HEK293 (cell line): ENCODE measurements at regions not wholly inside any gene's neighbourhood (a gene's known extent, or its start where the extent isn't known, plus 50 kb on each side); places are given as distances from the start of the nearest gene placed in this dataset.

Experiments used
- CTCF ChIA-PET: fragments of 350-600 bp; formaldehyde crosslinking; extraction: SDS; loops from one replicate; lab custom pipeline; 2021; ENCODE audit warnings: antibody characterized with exemption; lab: Yijun Ruan, JAX
- POLR2A ChIA-PET: fragments of 300-600 bp; formaldehyde crosslinking; extraction: SDS; loops from one replicate; lab custom pipeline; 2020; ENCODE audit warnings: antibody characterized with exemption, inconsistent platforms; lab: Yijun Ruan, JAX
- H3K27ac ChIP-seq: fragments of 200-500 bp; sonication (Bioruptor generic); 2 replicates; pipeline ENCODE4 v1.5.1; 2014; ENCODE audit warnings: low read depth, low read length, control low read depth, inconsistent platforms; ENCODE audit errors: extremely low read depth
- H3K36me3 ChIP-seq, 2 experiments: fragments of 200-500 bp in 1 of 2; sonication (Bioruptor generic) in 1 of 2; 1 replicate in 1 of 2; 2 replicates in 1 of 2; pipeline ENCODE4 v1.5.1; 2014 to 2017; ENCODE audit warnings: inconsistent platforms in 2 of 2, low read length in 2 of 2; ENCODE audit not compliant: control insufficient read depth in 2 of 2, insufficient read depth in 1 of 2
- H3K4me1 ChIP-seq: fragments of 200-500 bp; sonication (Bioruptor generic); 2 replicates; pipeline ENCODE4 v1.5.1; 2014; ENCODE audit warnings: mild to moderate bottlenecking, low read length, inconsistent platforms; ENCODE audit not compliant: control insufficient read depth, insufficient read depth
- H3K4me3 ChIP-seq: 2 replicates; pipeline ENCODE4 v1.5.1; 2011; ENCODE audit warnings: low read depth, mild to moderate bottlenecking, control low read depth, low read length, moderate library complexity
- H3K9me3 ChIP-seq: fragments of 200-500 bp; sonication (Bioruptor generic); 2 replicates; pipeline ENCODE4 v1.5.1; 2014; ENCODE audit warnings: low read depth, low read length, inconsistent platforms; ENCODE audit not compliant: control insufficient read depth, insufficient read depth
- FEZF1 ChIP-seq: fragments of 450-650 bp; formaldehyde crosslinking; IDR thresholded peaks from 2 replicates; pipeline ENCODE4 v1.5.1; 2016; ENCODE audit warnings: missing biosample characterization, missing genetic modification characterization
- HOXA7 ChIP-seq: sonication (generic); formaldehyde crosslinking; IDR thresholded peaks from 2 replicates; pipeline ENCODE4 v1.8.1; 2022; ENCODE audit warnings: missing genetic modification reagents, borderline replicate concordance
- KLF9 ChIP-seq: fragments of 450-650 bp; formaldehyde crosslinking; IDR thresholded peaks from 2 replicates; pipeline ENCODE4 v1.5.1; 2016; ENCODE audit warnings: missing biosample characterization, missing genetic modification characterization, low read depth
- OSR2 ChIP-seq: fragments of 450-650 bp; formaldehyde crosslinking; IDR thresholded peaks from 2 replicates; pipeline ENCODE4 v1.5.1; 2016; ENCODE audit warnings: missing biosample characterization, missing genetic modification characterization
- OVOL3 ChIP-seq: fragments of 450-650 bp; formaldehyde crosslinking; IDR thresholded peaks from 2 replicates; pipeline ENCODE4 v1.5.1; 2016; ENCODE audit warnings: missing biosample characterization, missing genetic modification characterization
- PRDM1 ChIP-seq: fragments of 450-650 bp; formaldehyde crosslinking; IDR thresholded peaks from 2 replicates; pipeline ENCODE4; 2016; ENCODE audit warnings: missing biosample characterization, missing genetic modification characterization
- REST ChIP-seq: fragments of 450-650 bp; formaldehyde crosslinking; IDR thresholded peaks from 2 replicates; pipeline ENCODE4 v1.5.1; 2016; ENCODE audit warnings: missing biosample characterization, missing genetic modification characterization
- ZBTB48 ChIP-seq: fragments of 450-650 bp; formaldehyde crosslinking; IDR thresholded peaks from 2 replicates; pipeline ENCODE4 v1.5.1; 2016; ENCODE audit warnings: missing biosample characterization, missing genetic modification characterization
- ZNF175 ChIP-seq: fragments of 450-650 bp; formaldehyde crosslinking; IDR thresholded peaks from 2 replicates; pipeline ENCODE4 v1.5.1; 2016; ENCODE audit warnings: missing biosample characterization, missing genetic modification characterization
- ZNF248 ChIP-seq: fragments of 450-650 bp; formaldehyde crosslinking; IDR thresholded peaks from 2 replicates; pipeline ENCODE4 v1.5.1; 2017; ENCODE audit warnings: missing biosample characterization, missing genetic modification characterization
- ZNF423 ChIP-seq: fragments of 450-650 bp; formaldehyde crosslinking; IDR thresholded peaks from 2 replicates; pipeline ENCODE4 v1.5.1; 2016; ENCODE audit warnings: missing biosample characterization, missing genetic modification characterization
- ZNF514 ChIP-seq: fragments of 450-650 bp; formaldehyde crosslinking; IDR thresholded peaks from 2 replicates; pipeline ENCODE4 v1.5.1; 2016; ENCODE audit warnings: missing biosample characterization, missing genetic modification characterization
- ZNF560 ChIP-seq: fragments of 450-650 bp; formaldehyde crosslinking; IDR thresholded peaks from 2 replicates; pipeline ENCODE4 v1.5.1; 2017; ENCODE audit warnings: missing biosample characterization, missing genetic modification characterization, borderline replicate concordance
- ZNF621 ChIP-seq: fragments of 450-650 bp; formaldehyde crosslinking; IDR thresholded peaks from 2 replicates; pipeline ENCODE4 v1.5.1; 2017; ENCODE audit warnings: missing biosample characterization, missing genetic modification characterization
- ZNF664 ChIP-seq: fragments of 450-650 bp; formaldehyde crosslinking; IDR thresholded peaks from 2 replicates; pipeline ENCODE4 v1.5.1; 2016; ENCODE audit warnings: missing biosample characterization, missing genetic modification characterization
- ZNF670 ChIP-seq: fragments of 450-650 bp; formaldehyde crosslinking; IDR thresholded peaks from 2 replicates; pipeline ENCODE4 v1.5.1; 2016; ENCODE audit warnings: missing biosample characterization, missing genetic modification characterization, low read depth
- ZNF747 ChIP-seq: fragments of 450-650 bp; formaldehyde crosslinking; IDR thresholded peaks from 2 replicates; pipeline ENCODE4 v1.5.1; 2016; ENCODE audit warnings: missing biosample characterization, missing genetic modification characterization
- ZNF76 ChIP-seq: fragments of 450-650 bp; formaldehyde crosslinking; IDR thresholded peaks from 2 replicates; pipeline ENCODE4; 2016; ENCODE audit warnings: low read depth, missing biosample characterization, missing genetic modification characterization, borderline replicate concordance
- TF ChIP-seq, protein P1 (sequence below): fragments of 450-650 bp; formaldehyde crosslinking; conservative IDR thresholded peaks from 2 replicates; pipeline ENCODE4 v1.5.1; 2016; ENCODE audit warnings: low read depth, missing biosample characterization, missing genetic modification characterization
- TF ChIP-seq, protein P2 (sequence below): fragments of 450-650 bp; formaldehyde crosslinking; IDR thresholded peaks from 2 replicates; pipeline ENCODE4 v1.5.1; 2016; ENCODE audit warnings: missing biosample characterization, missing genetic modification characterization, borderline replicate concordance
- TF ChIP-seq, protein P3 (sequence below): fragments of 450-650 bp; formaldehyde crosslinking; IDR thresholded peaks from 2 replicates; pipeline ENCODE4 v1.5.1; 2016; ENCODE audit warnings: missing biosample characterization, missing genetic modification characterization

DNA sequence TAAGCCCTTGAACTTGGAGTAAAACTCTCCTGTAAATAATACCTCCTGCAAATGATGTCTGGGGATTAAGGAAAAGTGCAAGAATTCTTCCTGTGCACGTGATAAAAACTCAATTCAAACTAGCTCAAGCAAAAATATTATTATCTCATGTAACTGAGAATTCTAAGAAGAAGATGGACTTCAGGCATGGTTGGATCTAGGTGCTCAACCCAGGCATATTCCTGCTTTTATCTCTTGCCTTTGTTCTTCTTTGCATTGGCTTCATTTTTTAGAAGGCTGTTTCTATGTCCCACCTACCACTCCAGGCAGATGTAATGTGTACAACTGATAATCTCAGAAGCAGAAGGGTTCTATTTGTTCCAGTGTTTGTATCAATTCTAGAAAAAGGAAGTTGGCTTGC, 95.8 kb downstream of the DACT2 start (continued):
- no peak for TF ChIP-seq KLF9 (tag by site-specific recombination)
- no peak for TF ChIP-seq PRDM1
- TF ChIP-seq OSR2 (tag by site-specific recombination), result no peak
- no peak for TF ChIP-seq ZNF423
- TF ChIP-seq, protein P1, sequence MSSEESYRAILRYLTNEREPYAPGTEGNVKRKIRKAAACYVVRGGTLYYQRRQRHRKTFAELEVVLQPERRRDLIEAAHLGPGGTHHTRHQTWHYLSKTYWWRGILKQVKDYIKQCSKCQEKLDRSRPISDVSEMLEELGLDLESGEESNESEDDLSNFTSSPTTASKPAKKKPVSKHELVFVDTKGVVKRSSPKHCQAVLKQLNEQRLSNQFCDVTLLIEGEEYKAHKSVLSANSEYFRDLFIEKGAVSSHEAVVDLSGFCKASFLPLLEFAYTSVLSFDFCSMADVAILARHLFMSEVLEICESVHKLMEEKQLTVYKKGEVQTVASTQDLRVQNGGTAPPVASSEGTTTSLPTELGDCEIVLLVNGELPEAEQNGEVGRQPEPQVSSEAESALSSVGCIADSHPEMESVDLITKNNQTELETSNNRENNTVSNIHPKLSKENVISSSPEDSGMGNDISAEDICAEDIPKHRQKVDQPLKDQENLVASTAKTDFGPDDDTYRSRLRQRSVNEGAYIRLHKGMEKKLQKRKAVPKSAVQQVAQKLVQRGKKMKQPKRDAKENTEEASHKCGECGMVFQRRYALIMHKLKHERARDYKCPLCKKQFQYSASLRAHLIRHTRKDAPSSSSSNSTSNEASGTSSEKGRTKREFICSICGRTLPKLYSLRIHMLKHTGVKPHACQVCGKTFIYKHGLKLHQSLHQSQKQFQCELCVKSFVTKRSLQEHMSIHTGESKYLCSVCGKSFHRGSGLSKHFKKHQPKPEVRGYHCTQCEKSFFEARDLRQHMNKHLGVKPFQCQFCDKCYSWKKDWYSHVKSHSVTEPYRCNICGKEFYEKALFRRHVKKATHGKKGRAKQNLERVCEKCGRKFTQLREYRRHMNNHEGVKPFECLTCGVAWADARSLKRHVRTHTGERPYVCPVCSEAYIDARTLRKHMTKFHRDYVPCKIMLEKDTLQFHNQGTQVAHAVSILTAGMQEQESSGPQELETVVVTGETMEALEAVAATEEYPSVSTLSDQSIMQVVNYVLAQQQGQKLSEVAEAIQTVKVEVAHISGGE (tag by site-specific recombination), result no peak
- TF ChIP-seq ZNF76 (tag by site-specific recombination), result no peak
- TF ChIP-seq ZNF175 (tag by site-specific recombination), result no peak
- no peak for TF ChIP-seq ZNF747 (tag by site-specific recombination)
- no peak for TF ChIP-seq ZNF560

- CTCF ChIA-PET, result interaction anchor here (1.5 to 1.9 kb wide), 2 partner anchors 9 to 133 kb away, joined by 5 read pairs; no protein-coding TSS in a partner anchor
- POLR2A ChIA-PET, result interaction anchor here (0.8 kb wide), 1 partner anchor 40 kb away, joined by 3 read pairs; no protein-coding TSS in a partner anchor
- Histone ChIP-seq H3K36me3 (no peaks in the 10 kb centered on the region), H3K9me3 (no peaks in the 10 kb centered on the region), H3K27ac (no peak overlapping the region), H3K4me3 (no peak overlapping the region), H3K4me1 (peaks cover 3% of the 10 kb centered on the region; the same call in 1 of the 2 replicates)
- TF ChIP-seq OVOL3 (tag by site-specific recombination), result no peak
- TF ChIP-seq HOXA7, result no peak
- TF ChIP-seq, protein P2, sequence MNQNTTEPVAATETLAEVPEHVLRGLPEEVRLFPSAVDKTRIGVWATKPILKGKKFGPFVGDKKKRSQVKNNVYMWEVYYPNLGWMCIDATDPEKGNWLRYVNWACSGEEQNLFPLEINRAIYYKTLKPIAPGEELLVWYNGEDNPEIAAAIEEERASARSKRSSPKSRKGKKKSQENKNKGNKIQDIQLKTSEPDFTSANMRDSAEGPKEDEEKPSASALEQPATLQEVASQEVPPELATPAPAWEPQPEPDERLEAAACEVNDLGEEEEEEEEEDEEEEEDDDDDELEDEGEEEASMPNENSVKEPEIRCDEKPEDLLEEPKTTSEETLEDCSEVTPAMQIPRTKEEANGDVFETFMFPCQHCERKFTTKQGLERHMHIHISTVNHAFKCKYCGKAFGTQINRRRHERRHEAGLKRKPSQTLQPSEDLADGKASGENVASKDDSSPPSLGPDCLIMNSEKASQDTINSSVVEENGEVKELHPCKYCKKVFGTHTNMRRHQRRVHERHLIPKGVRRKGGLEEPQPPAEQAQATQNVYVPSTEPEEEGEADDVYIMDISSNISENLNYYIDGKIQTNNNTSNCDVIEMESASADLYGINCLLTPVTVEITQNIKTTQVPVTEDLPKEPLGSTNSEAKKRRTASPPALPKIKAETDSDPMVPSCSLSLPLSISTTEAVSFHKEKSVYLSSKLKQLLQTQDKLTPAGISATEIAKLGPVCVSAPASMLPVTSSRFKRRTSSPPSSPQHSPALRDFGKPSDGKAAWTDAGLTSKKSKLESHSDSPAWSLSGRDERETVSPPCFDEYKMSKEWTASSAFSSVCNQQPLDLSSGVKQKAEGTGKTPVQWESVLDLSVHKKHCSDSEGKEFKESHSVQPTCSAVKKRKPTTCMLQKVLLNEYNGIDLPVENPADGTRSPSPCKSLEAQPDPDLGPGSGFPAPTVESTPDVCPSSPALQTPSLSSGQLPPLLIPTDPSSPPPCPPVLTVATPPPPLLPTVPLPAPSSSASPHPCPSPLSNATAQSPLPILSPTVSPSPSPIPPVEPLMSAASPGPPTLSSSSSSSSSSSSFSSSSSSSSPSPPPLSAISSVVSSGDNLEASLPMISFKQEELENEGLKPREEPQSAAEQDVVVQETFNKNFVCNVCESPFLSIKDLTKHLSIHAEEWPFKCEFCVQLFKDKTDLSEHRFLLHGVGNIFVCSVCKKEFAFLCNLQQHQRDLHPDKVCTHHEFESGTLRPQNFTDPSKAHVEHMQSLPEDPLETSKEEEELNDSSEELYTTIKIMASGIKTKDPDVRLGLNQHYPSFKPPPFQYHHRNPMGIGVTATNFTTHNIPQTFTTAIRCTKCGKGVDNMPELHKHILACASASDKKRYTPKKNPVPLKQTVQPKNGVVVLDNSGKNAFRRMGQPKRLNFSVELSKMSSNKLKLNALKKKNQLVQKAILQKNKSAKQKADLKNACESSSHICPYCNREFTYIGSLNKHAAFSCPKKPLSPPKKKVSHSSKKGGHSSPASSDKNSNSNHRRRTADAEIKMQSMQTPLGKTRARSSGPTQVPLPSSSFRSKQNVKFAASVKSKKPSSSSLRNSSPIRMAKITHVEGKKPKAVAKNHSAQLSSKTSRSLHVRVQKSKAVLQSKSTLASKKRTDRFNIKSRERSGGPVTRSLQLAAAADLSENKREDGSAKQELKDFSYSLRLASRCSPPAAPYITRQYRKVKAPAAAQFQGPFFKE (tag by site-specific recombination), result no peak
- TF ChIP-seq, protein P1 (tag by site-specific recombination), result no peak
- TF ChIP-seq ZBTB48 (tag by site-specific recombination), result no peak
- TF ChIP-seq ZNF514 (tag by site-specific recombination), result no peak
- no peak for TF ChIP-seq ZNF621 (tag by site-specific recombination)
- TF ChIP-seq ZNF670, result no peak
- TF ChIP-seq FEZF1 (tag by site-specific recombination), result no peak
- no peak for TF ChIP-seq PRDM1
- no peak for TF ChIP-seq REST
- TF ChIP-seq ZNF664 (tag by site-specific recombination), result no peak
- TF ChIP-seq, protein P3, sequence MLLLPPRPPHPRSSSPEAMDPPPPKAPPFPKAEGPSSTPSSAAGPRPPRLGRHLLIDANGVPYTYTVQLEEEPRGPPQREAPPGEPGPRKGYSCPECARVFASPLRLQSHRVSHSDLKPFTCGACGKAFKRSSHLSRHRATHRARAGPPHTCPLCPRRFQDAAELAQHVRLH (tag by site-specific recombination), result no peak
- TF ChIP-seq ZNF248, result no peak
Measured at GRCh38 chr6:168223150-168223549, 96.4 kb downstream of the DACT2 start.
